ENCODE measurements at regions not wholly inside any gene's neighbourhood (a gene's known extent, or its start where the extent isn't known, plus 50 kb on each side); places are given as distances from the start of the nearest gene placed in this dataset.

DNA sequence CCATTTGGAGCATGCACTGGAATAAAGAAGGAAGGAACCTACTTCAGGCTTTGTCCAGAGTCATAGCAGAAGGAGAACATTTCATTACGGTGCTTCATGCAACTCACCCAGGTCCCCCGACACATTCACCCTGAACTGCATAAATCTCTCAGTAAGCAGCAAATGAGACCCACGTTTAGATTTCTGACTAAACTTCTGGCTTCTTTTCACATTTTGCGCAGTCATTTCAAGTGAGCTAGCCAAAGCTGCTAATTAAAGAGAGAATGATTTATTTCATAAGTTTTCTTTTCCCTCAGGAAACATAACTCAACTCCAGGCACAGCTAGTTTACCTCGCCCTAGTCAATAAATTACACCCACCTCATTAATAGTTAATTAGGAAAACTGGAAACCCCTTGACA is 88.6 kb upstream of the GAS1 start:
- TF ChIP-seq, protein P1, sequence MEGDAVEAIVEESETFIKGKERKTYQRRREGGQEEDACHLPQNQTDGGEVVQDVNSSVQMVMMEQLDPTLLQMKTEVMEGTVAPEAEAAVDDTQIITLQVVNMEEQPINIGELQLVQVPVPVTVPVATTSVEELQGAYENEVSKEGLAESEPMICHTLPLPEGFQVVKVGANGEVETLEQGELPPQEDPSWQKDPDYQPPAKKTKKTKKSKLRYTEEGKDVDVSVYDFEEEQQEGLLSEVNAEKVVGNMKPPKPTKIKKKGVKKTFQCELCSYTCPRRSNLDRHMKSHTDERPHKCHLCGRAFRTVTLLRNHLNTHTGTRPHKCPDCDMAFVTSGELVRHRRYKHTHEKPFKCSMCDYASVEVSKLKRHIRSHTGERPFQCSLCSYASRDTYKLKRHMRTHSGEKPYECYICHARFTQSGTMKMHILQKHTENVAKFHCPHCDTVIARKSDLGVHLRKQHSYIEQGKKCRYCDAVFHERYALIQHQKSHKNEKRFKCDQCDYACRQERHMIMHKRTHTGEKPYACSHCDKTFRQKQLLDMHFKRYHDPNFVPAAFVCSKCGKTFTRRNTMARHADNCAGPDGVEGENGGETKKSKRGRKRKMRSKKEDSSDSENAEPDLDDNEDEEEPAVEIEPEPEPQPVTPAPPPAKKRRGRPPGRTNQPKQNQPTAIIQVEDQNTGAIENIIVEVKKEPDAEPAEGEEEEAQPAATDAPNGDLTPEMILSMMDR (IDR thresholded peaks at IDR 0.05), result no peak
- no peak for TF ChIP-seq POLR2A (IDR thresholded peaks at IDR 0.05)
